T-helper 2 cell treated with Interferon-gamma antibody and Interleukin-4, amounts not matched to agents 5 μg/mL and 100 μg/mL, for 36 hours (primary cell): ENCODE measurements at regions not wholly inside any gene's neighbourhood (a gene's known extent, or its start where the extent isn't known, plus 50 kb on each side); places are given as distances from the start of the nearest gene placed in this dataset.

Experiments used
- DNase-seq: peaks from one replicate; pipeline ENCODE4 v3.0.0; 2021; ENCODE audit warnings: low spot score
- H3K27ac Mint-ChIP-seq: one replicate; pipeline ENCODE4 v1.8.0; 2021; ENCODE audit warnings: mild to moderate bottlenecking, mixed read lengths
- H3K27me3 Mint-ChIP-seq: one replicate; pipeline ENCODE4 v1.8.0; 2021; ENCODE audit warnings: low read depth, mixed read lengths
- H3K36me3 Mint-ChIP-seq: one replicate; pipeline ENCODE4 v1.8.0; 2021; ENCODE audit warnings: low read depth, mixed read lengths
- H3K4me1 Mint-ChIP-seq: one replicate; pipeline ENCODE4 v1.8.0; 2021; ENCODE audit warnings: low read depth, mixed read lengths
- H3K4me3 Mint-ChIP-seq: one replicate; pipeline ENCODE4 v1.8.0; 2022; ENCODE audit warnings: mild to moderate bottlenecking, moderate library complexity, mixed read lengths
- H3K9me3 Mint-ChIP-seq: one replicate; pipeline ENCODE4 v1.8.0; 2021; ENCODE audit warnings: mixed read lengths

DNA sequence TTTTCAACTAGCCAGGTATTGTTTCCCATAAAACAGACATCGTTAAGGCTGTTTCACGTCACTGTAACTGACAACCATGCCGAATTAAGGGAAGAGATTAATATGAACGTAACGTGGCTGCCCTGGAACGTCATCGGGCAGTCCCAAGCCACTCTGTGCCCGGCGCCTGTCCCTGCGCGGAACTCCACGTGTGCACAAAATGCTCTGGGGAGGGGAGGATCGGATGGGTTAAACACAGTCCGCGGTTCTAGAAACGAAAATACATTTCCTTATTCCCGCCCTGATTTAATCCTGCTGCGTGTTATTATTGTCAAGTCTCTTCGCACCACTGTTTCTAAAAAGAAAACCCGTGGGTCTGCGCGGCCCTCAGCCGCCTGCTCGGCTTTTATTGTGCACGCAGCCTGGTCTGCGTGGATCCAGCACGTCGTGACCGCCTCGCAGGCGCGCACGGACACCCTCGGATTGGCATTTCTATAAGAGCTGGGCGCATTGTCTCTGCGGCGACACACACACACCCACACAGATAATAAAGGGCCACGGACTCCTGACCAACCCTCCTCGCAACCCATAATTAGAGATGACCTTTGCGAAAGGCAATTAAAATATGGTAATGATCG lies 69.6 kb upstream of the BCOR start:
- peaks cover 28% of the 10 kb centered on the region for H3K4me1 Mint-ChIP-seq
- H3K36me3 Mint-ChIP-seq: no peaks in the 10 kb centered on the region
- peak overlapping the region; percentile 93 for H3K27ac Mint-ChIP-seq
- no peaks in the 10 kb centered on the region for H3K27me3 Mint-ChIP-seq
- DNase-seq: no peak
- no peaks in the 10 kb centered on the region for H3K9me3 Mint-ChIP-seq
- peak overlapping the region; percentile 87 for H3K4me3 Mint-ChIP-seq

- no peak for DNase-seq
- H3K9me3 Mint-ChIP-seq: no peaks in the 10 kb centered on the region
- peak overlapping the region; percentile 87 for H3K4me3 Mint-ChIP-seq
- H3K36me3 Mint-ChIP-seq: no peaks in the 10 kb centered on the region
- peaks cover 30% of the 10 kb centered on the region for H3K4me1 Mint-ChIP-seq
- no peaks in the 10 kb centered on the region for H3K27me3 Mint-ChIP-seq
- peak overlapping the region; percentile 93 for H3K27ac Mint-ChIP-seq
Measured at GRCh38 chrX:40166582-40166981, 68.8 kb upstream of the BCOR start.

- Mint-ChIP-seq H3K27ac (no peak overlapping the region), H3K27me3 (no peaks in the 10 kb centered on the region), H3K4me1 (peaks cover 30% of the 10 kb centered on the region), H3K9me3 (no peaks in the 10 kb centered on the region), H3K4me3 (no peak overlapping the region), H3K36me3 (no peaks in the 10 kb centered on the region)
- DNase-seq: no peak
Measured at GRCh38 chrX:40165861-40166260, 68.1 kb upstream of the BCOR start.

GRCh38 chrX:40165206-40165605 lies 67.4 kb upstream of the BCOR start:
- no peaks in the 10 kb centered on the region for H3K27me3 Mint-ChIP-seq

GRCh38 chrX:40164751-40165150 lies 67.0 kb upstream of the BCOR start:
- Mint-ChIP-seq H3K36me3 (no peaks in the 10 kb centered on the region), H3K4me1 (peaks cover 24% of the 10 kb centered on the region), H3K27ac (no peak overlapping the region), H3K9me3 (no peaks in the 10 kb centered on the region), H3K27me3 (no peaks in the 10 kb centered on the region), H3K4me3 (no peak overlapping the region)
- DNase-seq: no peak

More at GRCh38 chrX:40165206-40165605, 67.4 kb upstream of the BCOR start:
- Mint-ChIP-seq H3K27ac (no peak overlapping the region), H3K36me3 (no peaks in the 10 kb centered on the region), H3K4me1 (peaks cover 27% of the 10 kb centered on the region), H3K4me3 (no peak overlapping the region), H3K9me3 (no peaks in the 10 kb centered on the region)
- no peak for DNase-seq

GRCh38 chrX:40158036-40158706 lies 60.4 kb upstream of the BCOR start:
- no peaks in the 10 kb centered on the region for H3K9me3 Mint-ChIP-seq
- H3K27ac Mint-ChIP-seq: peak overlapping the region; percentile 65
- DNase-seq: no peak
- H3K36me3 Mint-ChIP-seq: no peaks in the 10 kb centered on the region
- H3K4me1 Mint-ChIP-seq: peaks cover 18% of the 10 kb centered on the region
- peak overlapping the region; percentile 74 for H3K4me3 Mint-ChIP-seq
- no peaks in the 10 kb centered on the region for H3K27me3 Mint-ChIP-seq

DNA sequence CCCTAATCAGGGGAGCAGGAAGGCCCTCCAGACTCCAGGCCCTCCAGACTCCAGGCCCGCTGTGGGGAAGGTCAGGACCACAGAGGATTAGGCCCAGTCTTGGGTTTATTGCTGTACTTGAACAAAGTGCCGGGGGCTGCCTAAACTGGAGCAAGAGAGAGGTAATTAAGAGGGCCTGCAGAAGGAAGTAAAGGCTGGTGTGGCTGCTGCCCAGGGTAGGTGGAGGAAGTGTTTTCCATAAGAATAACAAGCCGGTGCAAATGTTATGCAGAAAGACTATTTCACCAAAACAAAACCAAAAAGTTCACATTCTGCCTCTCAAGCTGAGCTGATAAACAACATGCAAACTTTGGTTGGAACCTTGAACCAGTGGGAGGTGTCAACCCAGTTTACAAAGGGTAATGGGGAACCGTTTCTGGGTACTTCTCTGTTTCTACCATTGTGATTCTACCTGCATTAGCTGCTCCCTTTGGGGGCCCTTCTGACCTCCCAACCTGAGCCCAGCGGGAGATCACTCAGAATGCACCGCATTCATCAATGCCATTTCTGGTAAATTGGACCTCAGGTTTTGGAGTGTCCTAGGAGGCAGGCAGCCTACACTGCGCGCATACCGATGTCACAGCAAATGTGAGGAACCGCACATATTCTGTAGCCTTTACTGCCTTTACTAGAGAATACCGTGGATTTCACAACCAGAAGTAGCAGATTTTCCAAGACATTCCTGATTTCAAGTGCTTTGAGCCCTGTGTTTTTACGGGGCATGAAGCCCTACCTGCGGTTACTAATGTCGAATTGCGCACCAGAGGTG lies 59.7 kb upstream of the BCOR start:
- Mint-ChIP-seq H3K4me1 (peaks cover 15% of the 10 kb centered on the region), H3K36me3 (no peaks in the 10 kb centered on the region), H3K9me3 (no peaks in the 10 kb centered on the region), H3K27ac (no peak overlapping the region), H3K27me3 (no peaks in the 10 kb centered on the region), H3K4me3 (peak overlapping the region; percentile 68)
- DNase-seq: no peak

- no peaks in the 10 kb centered on the region for H3K9me3 Mint-ChIP-seq
- DNase-seq: no peak
- peaks cover 12% of the 10 kb centered on the region for H3K4me1 Mint-ChIP-seq
- no peaks in the 10 kb centered on the region for H3K27me3 Mint-ChIP-seq
- peak overlapping the region; percentile 68 for H3K4me3 Mint-ChIP-seq
- no peak overlapping the region for H3K27ac Mint-ChIP-seq
- no peaks in the 10 kb centered on the region for H3K36me3 Mint-ChIP-seq
Measured at GRCh38 chrX:40156470-40157227, 58.9 kb upstream of the BCOR start.

DNA sequence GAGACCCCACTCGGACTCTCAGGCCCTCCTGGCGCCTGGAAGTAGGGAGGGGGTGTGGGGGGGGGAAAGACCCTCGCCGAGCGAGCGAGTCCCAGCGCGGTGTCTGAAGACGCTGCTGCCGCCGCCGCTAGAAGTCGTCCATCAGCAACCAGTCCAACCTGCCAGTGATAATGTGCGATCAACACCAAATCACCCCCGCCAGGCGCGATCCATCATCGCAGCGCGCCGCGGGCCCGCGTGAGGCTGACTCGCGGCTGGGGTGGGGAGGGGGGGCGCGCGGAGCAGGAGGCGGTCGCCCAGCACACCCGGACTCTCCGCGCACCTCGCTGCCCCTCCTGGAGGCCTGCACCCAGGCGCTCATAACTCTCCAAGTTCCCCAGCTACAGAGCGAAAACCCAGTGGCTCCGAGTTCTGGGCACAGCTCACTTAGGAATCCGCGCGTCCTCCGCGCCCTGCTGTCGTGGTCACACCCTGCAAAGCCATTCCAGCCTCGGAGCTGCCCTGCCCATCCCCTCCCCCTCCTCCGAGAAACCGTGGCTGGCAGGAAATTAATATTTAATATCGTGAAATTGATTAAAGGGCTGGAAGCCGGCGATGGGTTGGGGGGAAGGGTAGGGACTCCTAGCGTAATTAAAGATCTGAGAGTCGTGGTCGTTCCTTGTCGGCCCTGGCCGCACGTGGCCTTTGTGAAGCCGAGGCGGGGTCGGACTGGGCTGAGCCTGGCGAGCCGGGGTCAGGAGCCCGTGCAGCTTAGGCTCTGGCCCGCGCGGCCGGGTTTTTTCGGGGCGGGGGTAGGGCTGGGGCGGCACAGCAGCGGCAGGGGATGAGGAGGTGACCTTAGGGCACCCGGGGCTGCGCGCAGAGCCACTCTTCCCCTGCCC lies 58.1 kb upstream of the BCOR start:
- H3K4me1 Mint-ChIP-seq: peaks cover 12% of the 10 kb centered on the region
- H3K27me3 Mint-ChIP-seq: no peaks in the 10 kb centered on the region
- no peaks in the 10 kb centered on the region for H3K36me3 Mint-ChIP-seq
- no peak overlapping the region for H3K4me3 Mint-ChIP-seq
- no peaks in the 10 kb centered on the region for H3K9me3 Mint-ChIP-seq
- no peak overlapping the region for H3K27ac Mint-ChIP-seq
- no peak for DNase-seq

- Mint-ChIP-seq H3K27me3 (no peaks in the 10 kb centered on the region), H3K4me1 (peaks cover 12% of the 10 kb centered on the region), H3K9me3 (no peaks in the 10 kb centered on the region), H3K36me3 (no peaks in the 10 kb centered on the region), H3K27ac (peak overlapping the region; percentile 73), H3K4me3 (peak overlapping the region; percentile 82)
- DNase-seq: no peak
Measured at GRCh38 chrX:40154853-40155588, 57.3 kb upstream of the BCOR start.

DNA sequence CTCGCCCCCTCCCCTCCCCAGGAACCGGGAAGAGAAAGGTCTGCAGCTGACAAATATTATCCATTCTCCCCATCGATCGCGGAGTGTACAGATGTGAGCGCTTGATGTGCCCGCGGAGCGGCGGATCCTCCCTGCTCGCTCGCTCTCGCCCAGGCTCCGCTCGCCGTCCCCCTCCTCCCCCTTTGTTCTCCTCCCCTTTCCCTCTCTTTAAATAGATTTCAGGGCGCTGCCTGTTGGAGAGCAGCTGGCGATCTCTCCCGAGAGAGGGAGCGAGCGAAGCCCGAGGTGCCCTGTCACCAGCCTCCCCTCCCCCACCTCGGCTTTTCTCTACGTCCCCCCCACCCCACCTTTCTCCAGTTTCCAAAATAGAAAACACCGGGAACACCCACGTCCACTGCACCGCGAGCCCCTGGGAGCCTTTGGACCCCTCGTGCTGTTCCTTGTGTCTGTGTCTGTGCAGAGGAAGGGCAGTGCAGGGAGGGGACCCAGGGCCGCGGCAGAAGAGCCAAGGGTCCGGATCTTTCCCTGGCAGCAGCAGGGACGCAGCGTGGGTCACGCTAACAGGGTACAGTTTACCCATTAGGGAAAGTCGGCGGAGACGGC lies 56.6 kb upstream of the BCOR start:
- peak overlapping the region; percentile 73 for H3K27ac Mint-ChIP-seq

More for the DNA sequence above, 56.6 kb upstream of the BCOR start:
- Mint-ChIP-seq H3K4me1 (peaks cover 10% of the 10 kb centered on the region), H3K27me3 (no peaks in the 10 kb centered on the region), H3K36me3 (no peaks in the 10 kb centered on the region), H3K4me3 (peak overlapping the region; percentile 82), H3K9me3 (no peaks in the 10 kb centered on the region)
- no peak for DNase-seq
